HCT116 (cell line): ENCODE measurements at regions not wholly inside any gene's neighbourhood (a gene's known extent, or its start where the extent isn't known, plus 50 kb on each side); places are given as distances from the start of the nearest gene placed in this dataset.

Experiments
- ATAC-seq: fragments of 200-7000 bp; cut with Tn5 transposase; 2 replicates; pipeline ENCODE4 v1.9.1; 2020; ENCODE audit warnings: mild to moderate bottlenecking, moderate library complexity
- BruUV-seq: library from RNA; stranded (reverse); fragments of 400-500 nt; replicated peaks from 2 replicates; lab custom pipeline; 2021; lab: Mats Ljungman, UMichigan
- CTCF ChIA-PET: fragments of 300-600 bp; sonication (Branson Sonifier 250); formaldehyde crosslinking; loops from one replicate; lab custom pipeline; 2021; ENCODE audit warnings: antibody characterized with exemption; lab: Charles Lee
- POLR2A ChIA-PET: fragments of 300-600, 350-600 bp; sonication (Branson Sonifier 250); formaldehyde crosslinking; loops from one replicate; lab custom pipeline; 2021; ENCODE audit warnings: antibody characterized with exemption; lab: Charles Lee
- RAD21 ChIA-PET, 2 experiments: fragments of 300-600 bp; sonication (Branson Sonifier 250); formaldehyde crosslinking; loops; one replicate each; lab custom pipeline; 2023; ENCODE audit warnings: low total read pairs in 2 of 2; ENCODE audit not compliant: uncharacterized antibody in 2 of 2, unreplicated experiment in 2 of 2, low non-redundant PET in 1 of 2; lab: Charles Lee
- DNase-seq: peaks from one replicate; pipeline ENCODE4 v3.0.0-alpha.2; 2010; ENCODE audit warnings: low read depth, low spot score
- H2AFZ ChIP-seq: fragments of 200-600 bp; shearing (Covaris generic), sonication (generic); 2 replicates; pipeline ENCODE4 v1.6.1; 2017; ENCODE audit warnings: low read depth, mixed run types, mixed read lengths, antibody characterized with exemption, low read length; ENCODE audit not compliant: poor library complexity, severe bottlenecking
- H3K27ac ChIP-seq: 2 replicates; pipeline ENCODE4 v1.5.1; 2012; ENCODE audit warnings: low read depth, low read length
- H3K27me3 ChIP-seq: fragments of 200-600 bp; sonication (generic); 2 replicates; pipeline ENCODE4 v1.6.1; 2016; ENCODE audit warnings: mixed run types, low read length, mixed read lengths; ENCODE audit not compliant: insufficient read depth
- H3K36me3 ChIP-seq, 2 experiments: fragments of 200-500 bp in 1 of 2; fragments of 200-600 bp in 1 of 2; sonication (Bioruptor generic) in 1 of 2; sonication (generic) in 1 of 2; 2 replicates each; pipeline versions ENCODE4 v1.5.1 to v1.6.1; 2014 to 2016; ENCODE audit warnings: low read length in 2 of 2, inconsistent platforms in 1 of 2, mixed read lengths in 1 of 2, mixed run types in 1 of 2; ENCODE audit not compliant: insufficient read depth in 2 of 2, control insufficient read depth in 1 of 2
- H3K4me1 ChIP-seq, 2 experiments: fragments of 200-600 bp in 1 of 2; sonication (generic) in 1 of 2; 2 replicates each; pipeline versions ENCODE4 v1.5.1 to v1.6.1; 2012 to 2017; ENCODE audit warnings: low read length in 2 of 2, inconsistent platforms in 1 of 2, mild to moderate bottlenecking in 1 of 2, mixed read lengths in 1 of 2, mixed run types in 1 of 2, moderate library complexity in 1 of 2; ENCODE audit not compliant: insufficient read depth in 2 of 2, control insufficient read depth in 1 of 2
- H3K4me2 ChIP-seq: fragments of 200-600 bp; sonication (generic); 2 replicates; pipeline ENCODE4 v1.6.1; 2017; ENCODE audit warnings: mixed run types, low read length, mixed read lengths
- H3K4me3 ChIP-seq, 2 experiments: fragments of 200-600 bp in 1 of 2; sonication (generic) in 1 of 2; replicated peaks in 1 of 2; 2 replicates each; pipeline ENCODE4 v1.5.1; 2011 to 2016; ENCODE audit warnings: low read length in 2 of 2, control low read depth in 1 of 2, low read depth in 1 of 2, mild to moderate bottlenecking in 1 of 2, mixed read lengths in 1 of 2, mixed run types in 1 of 2
- H3K79me2 ChIP-seq: fragments of 200-600 bp; sonication (generic); 2 replicates; pipeline ENCODE4 v1.6.1; 2017; ENCODE audit warnings: mild to moderate bottlenecking, mixed run types, low read length, moderate library complexity, mixed read lengths; ENCODE audit not compliant: insufficient read depth
- H3K9ac ChIP-seq: fragments of 200-600 bp; sonication (generic); 2 replicates; pipeline ENCODE4 v1.6.1; 2016; ENCODE audit warnings: low read length, mixed read lengths
- H3K9me2 ChIP-seq: fragments of 200-600 bp; sonication (generic), shearing (Covaris generic); 2 replicates; pipeline ENCODE4 v1.6.1; 2017; ENCODE audit warnings: mixed run types, mild to moderate bottlenecking, moderate library complexity; ENCODE audit not compliant: insufficient read depth
- H3K9me3 ChIP-seq, 2 experiments: fragments of 200-500 bp in 1 of 2; fragments of 200-600 bp in 1 of 2; sonication (Bioruptor generic) in 1 of 2; sonication (generic) in 1 of 2; 2 replicates each; pipeline ENCODE4 v1.6.1; 2014 to 2017; ENCODE audit warnings: low read length in 2 of 2, mixed read lengths in 2 of 2, inconsistent platforms in 1 of 2, low read depth in 1 of 2, mild to moderate bottlenecking in 1 of 2, mixed run types in 1 of 2, moderate library complexity in 1 of 2; ENCODE audit not compliant: control insufficient read depth in 1 of 2, insufficient read depth in 1 of 2
- H4K20me1 ChIP-seq: fragments of 200-600 bp; sonication (generic), shearing (Covaris generic); 2 replicates; pipeline ENCODE4 v1.6.1; 2017; ENCODE audit warnings: mixed run types, mild to moderate bottlenecking, moderate library complexity; ENCODE audit not compliant: insufficient read depth
- ATF3 ChIP-seq: IDR thresholded peaks from 2 replicates; pipeline ENCODE4 v1.6.1; 2012
- CEBPB ChIP-seq: IDR thresholded peaks from 2 replicates; pipeline ENCODE4 v1.6.1; 2012; ENCODE audit warnings: low read depth
- CTCF ChIP-seq, 3 experiments: fragments of 200-600 bp in 1 of 3; sonication (generic) in 1 of 3; IDR thresholded peaks in 2 of 3; conservative IDR thresholded peaks in 1 of 3; 2 replicates each; pipeline ENCODE4 v1.5.1; 2012 to 2017; ENCODE audit warnings: low read depth in 2 of 3, low read length in 2 of 3, antibody characterized with exemption in 1 of 3, borderline replicate concordance in 1 of 3, control low read depth in 1 of 3, mild to moderate bottlenecking in 1 of 3, mixed read lengths in 1 of 3, mixed run types in 1 of 3, moderate library complexity in 1 of 3; ENCODE audit not compliant: insufficient read depth in 1 of 3
- EGR1 ChIP-seq: IDR thresholded peaks from 2 replicates; pipeline ENCODE4 v1.6.1; 2012; ENCODE audit warnings: low read depth
- EZH2 ChIP-seq: fragments of 200-600 bp; sonication (generic); IDR thresholded peaks from 2 replicates; pipeline ENCODE4 v1.6.1; 2017; ENCODE audit warnings: antibody characterized with exemption, mixed run types
- FOSL1 ChIP-seq: IDR thresholded peaks from 2 replicates; pipeline ENCODE4 v1.6.1; 2012; ENCODE audit warnings: low read depth
- MAX ChIP-seq: IDR thresholded peaks from 2 replicates; pipeline ENCODE4 v1.6.1; 2012
- POLR2AphosphoS5 ChIP-seq: IDR thresholded peaks from 2 replicates; pipeline ENCODE4 v1.6.1; 2011; ENCODE audit warnings: mild to moderate bottlenecking, low read depth, low read length, moderate library complexity
- REST ChIP-seq: IDR thresholded peaks from 2 replicates; pipeline ENCODE4 v1.6.1; 2012; ENCODE audit warnings: low read depth
- SP1 ChIP-seq: IDR thresholded peaks from 2 replicates; pipeline ENCODE4 v1.6.1; 2012; ENCODE audit warnings: low read depth
- TCF7L2 ChIP-seq: IDR thresholded peaks from 2 replicates; pipeline ENCODE4 v1.7.0; 2011; ENCODE audit warnings: borderline replicate concordance, inconsistent platforms; ENCODE audit not compliant: insufficient read depth, insufficient read length; ENCODE audit errors: extremely low read depth
- intact Hi-C: fragments of 100-400 bp; cut with micrococcal nuclease; formaldehyde crosslinking; loops from 2 replicates; pipeline ENCODE4 v1.10.0; 2022

- BruUV-seq = no TSS peak
- no peaks in the 10 kb centered on the region for H3K9me3 ChIP-seq
- CTCF ChIA-PET = no interaction called here
- intact Hi-C loops = no loop called here
- no peak overlapping the region for H2AFZ ChIP-seq
- H3K4me2 ChIP-seq = no peak overlapping the region
- peaks cover 23% of the 10 kb centered on the region for H3K27me3 ChIP-seq
- no peak overlapping the region for H3K9ac ChIP-seq
- no peaks in the 10 kb centered on the region for H3K9me2 ChIP-seq
- H3K4me3 ChIP-seq = no peak overlapping the region
- no peaks in the 10 kb centered on the region for H3K79me2 ChIP-seq
- no peak overlapping the region for H3K27ac ChIP-seq
- RAD21 ChIA-PET = no interaction called here
- DNase-seq (no peak), ATAC-seq (no peak)
- no peaks in the 10 kb centered on the region for H3K36me3 ChIP-seq
- no peaks in the 10 kb centered on the region for H3K4me1 ChIP-seq
- TF ChIP-seq TCF7L2 (no peak), CEBPB (no peak), SP1 (no peak), FOSL1 (no peak), POLR2AphosphoS5 (no peak), ATF3 (no peak), EZH2 (no peak), EGR1 (no peak), MAX (no peak), CTCF (IDR thresholded peaks at IDR 0.05 in 2 of 3, conservative IDR thresholded peaks at IDR 0.05 in 1 of 3; ENCODE audit: borderline replicate concordance in 1 of 3, insufficient read depth in 1 of 3, low read depth in 2 of 3, low read length in 2 of 3) (no peak), REST (no peak)
- no peaks in the 10 kb centered on the region for H4K20me1 ChIP-seq
- POLR2A ChIA-PET = no interaction called here
Measured at GRCh38 chr9:86653466-86653865, 293.8 kb downstream of the GAS1 start.
